PFSK-1 (cell line): ENCODE measurements at regions not wholly inside any gene's neighbourhood (a gene's known extent, or its start where the extent isn't known, plus 50 kb on each side); places are given as distances from the start of the nearest gene placed in this dataset.

Source experiments
- FOXP2 ChIP-seq: optimal IDR thresholded peaks from 2 replicates; pipeline ENCODE3; 2011; ENCODE audit warnings: borderline replicate concordance, control low read depth, inconsistent platforms; ENCODE audit not compliant: insufficient read depth; ENCODE audit errors: extremely low read length, extremely low read depth
- SIN3A ChIP-seq: IDR thresholded peaks from 2 replicates; pipeline ENCODE4 v1.6.1; 2012; ENCODE audit warnings: mild to moderate bottlenecking, low read length, moderate library complexity, borderline replicate concordance; ENCODE audit not compliant: insufficient read depth
- TAF1 ChIP-seq: IDR thresholded peaks from 2 replicates; pipeline ENCODE4 v1.6.1; 2012; ENCODE audit warnings: low read length, control low read depth, borderline replicate concordance; ENCODE audit not compliant: insufficient read depth

- no peak for TF ChIP-seq SIN3A
- no peak for TF ChIP-seq TAF1
- no peak for TF ChIP-seq FOXP2
Observed at GRCh38 chr7:41108821-41109220, 594.1 kb downstream of the INHBA start.
